K562 (cell line): ENCODE measurements at regions not wholly inside any gene's neighbourhood (a gene's known extent, or its start where the extent isn't known, plus 50 kb on each side); places are given as distances from the start of the nearest gene placed in this dataset.

Experiments
- FOXK2 ChIP-seq, 2 experiments: fragments of 450-650 bp; IDR thresholded peaks in 1 of 2; conservative IDR thresholded peaks in 1 of 2; 2 replicates each; pipeline ENCODE4 v1.6.1; 2016; ENCODE audit warnings: low read depth in 2 of 2, mild to moderate bottlenecking in 1 of 2
- HCFC1 ChIP-seq: IDR thresholded peaks from 2 replicates; pipeline ENCODE4 v1.6.1; 2012; ENCODE audit warnings: low read depth, low read length, improper control_type of control experiment
- NR3C1 ChIP-seq: sonication (generic); formaldehyde crosslinking; IDR thresholded peaks from 2 replicates; pipeline ENCODE4 v1.8.1; 2022; ENCODE audit warnings: missing genetic modification reagents
- POLR2A ChIP-seq: fragments of 450-650 bp; conservative IDR thresholded peaks from 2 replicates; pipeline ENCODE4 v1.6.1; 2016
- SMARCC2 ChIP-seq: fragments of 450-650 bp; IDR thresholded peaks from 2 replicates; pipeline ENCODE4 v1.6.1; 2017; ENCODE audit warnings: antibody characterized with exemption, moderate library complexity, mild to moderate bottlenecking, low read depth
- SPI1 ChIP-seq: IDR thresholded peaks from 2 replicates; pipeline ENCODE4 v1.6.1; 2011; ENCODE audit warnings: low read depth, low read length, control low read depth, borderline replicate concordance
- ZNF140 ChIP-seq: fragments of 250-450 bp; sonication (Bioruptor Pico); IDR thresholded peaks from 2 replicates; pipeline ENCODE4 v1.8.0; 2021; ENCODE audit warnings: moderate library complexity, mild to moderate bottlenecking, inconsistent platforms
- ZNF197 ChIP-seq: fragments of 200-800 bp; sonication (Bioruptor generic); IDR thresholded peaks from 2 replicates; pipeline ENCODE4 v1.6.1; 2016; ENCODE audit warnings: low read depth, missing genetic modification characterization, missing compliant biosample characterization
- TF ChIP-seq, protein P1 (sequence below), 3 experiments: IDR thresholded peaks in 2 of 3; conservative IDR thresholded peaks in 1 of 3; 2 replicates each; pipeline ENCODE4 v1.5.1; 2011 to 2012; ENCODE audit warnings: low read length in 3 of 3, mild to moderate bottlenecking in 3 of 3, control low read depth in 2 of 3, improper control_type of control experiment in 1 of 3, inconsistent platforms in 1 of 3, low read depth in 1 of 3, mixed read lengths in 1 of 3, moderate library complexity in 1 of 3; ENCODE audit not compliant: insufficient read depth in 2 of 3
- TF ChIP-seq, protein P2 (sequence below): sonication (generic); formaldehyde crosslinking; IDR thresholded peaks from 2 replicates; pipeline ENCODE4 v1.8.1; 2022; ENCODE audit warnings: missing genetic modification reagents
- TF ChIP-seq, protein P3 (sequence below): fragments of 450-650 bp; IDR thresholded peaks from 2 replicates; pipeline ENCODE4 v1.7.1; 2018; ENCODE audit warnings: mild to moderate bottlenecking, low read depth; ENCODE audit not compliant: partially characterized antibody
- TF ChIP-seq, protein P4 (sequence below), 2 experiments: fragments of 450-650 bp; formaldehyde crosslinking in 1 of 2; IDR thresholded peaks; 2 replicates each; pipeline versions ENCODE4 v1.4.0 to v1.6.1; 2014 to 2020; ENCODE audit warnings: mild to moderate bottlenecking in 2 of 2, borderline replicate concordance in 1 of 2, low read depth in 1 of 2

DNA sequence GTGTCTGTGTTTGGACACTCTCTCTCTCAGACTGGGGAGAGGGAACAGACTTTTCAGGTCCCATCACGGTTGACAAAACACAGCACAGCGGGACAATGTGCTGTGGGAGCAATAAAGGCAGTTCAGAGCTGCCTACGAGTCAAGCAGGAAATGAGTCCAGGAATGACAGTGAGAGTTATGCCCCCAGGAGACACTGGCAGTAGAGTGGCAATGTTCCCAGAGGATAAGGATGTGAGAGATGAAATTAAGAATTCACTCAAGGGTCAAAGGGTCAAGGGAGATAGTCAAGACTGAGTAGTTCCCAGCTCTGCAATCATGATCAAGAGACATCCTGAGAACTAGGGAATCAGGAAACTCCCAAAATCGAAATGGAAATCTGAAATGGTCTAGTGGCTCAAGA, 156.1 kb downstream of the LURAP1L start:
- TF ChIP-seq POLR2A (no peak), FOXK2 (conservative IDR thresholded peaks at IDR 0.05 in 1 of 2, IDR thresholded peaks at IDR 0.05 in 1 of 2; ENCODE audit: low read depth in 2 of 2) (no peak), NR3C1 (CRISPR knock-in tag) (no peak), HCFC1 (no peak), SMARCC2 (no peak), SPI1 (no peak), ZNF140 (CRISPR knock-in tag) (no peak), ZNF197 (CRISPR knock-in tag) (no peak)
- TF ChIP-seq, protein P1, sequence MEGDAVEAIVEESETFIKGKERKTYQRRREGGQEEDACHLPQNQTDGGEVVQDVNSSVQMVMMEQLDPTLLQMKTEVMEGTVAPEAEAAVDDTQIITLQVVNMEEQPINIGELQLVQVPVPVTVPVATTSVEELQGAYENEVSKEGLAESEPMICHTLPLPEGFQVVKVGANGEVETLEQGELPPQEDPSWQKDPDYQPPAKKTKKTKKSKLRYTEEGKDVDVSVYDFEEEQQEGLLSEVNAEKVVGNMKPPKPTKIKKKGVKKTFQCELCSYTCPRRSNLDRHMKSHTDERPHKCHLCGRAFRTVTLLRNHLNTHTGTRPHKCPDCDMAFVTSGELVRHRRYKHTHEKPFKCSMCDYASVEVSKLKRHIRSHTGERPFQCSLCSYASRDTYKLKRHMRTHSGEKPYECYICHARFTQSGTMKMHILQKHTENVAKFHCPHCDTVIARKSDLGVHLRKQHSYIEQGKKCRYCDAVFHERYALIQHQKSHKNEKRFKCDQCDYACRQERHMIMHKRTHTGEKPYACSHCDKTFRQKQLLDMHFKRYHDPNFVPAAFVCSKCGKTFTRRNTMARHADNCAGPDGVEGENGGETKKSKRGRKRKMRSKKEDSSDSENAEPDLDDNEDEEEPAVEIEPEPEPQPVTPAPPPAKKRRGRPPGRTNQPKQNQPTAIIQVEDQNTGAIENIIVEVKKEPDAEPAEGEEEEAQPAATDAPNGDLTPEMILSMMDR (IDR thresholded peaks at IDR 0.05 in 2 of 3, conservative IDR thresholded peaks at IDR 0.05 in 1 of 3; ENCODE audit: insufficient read depth in 2 of 3, low read depth in 1 of 3, low read length in 3 of 3): no peak
- TF ChIP-seq, protein P2, sequence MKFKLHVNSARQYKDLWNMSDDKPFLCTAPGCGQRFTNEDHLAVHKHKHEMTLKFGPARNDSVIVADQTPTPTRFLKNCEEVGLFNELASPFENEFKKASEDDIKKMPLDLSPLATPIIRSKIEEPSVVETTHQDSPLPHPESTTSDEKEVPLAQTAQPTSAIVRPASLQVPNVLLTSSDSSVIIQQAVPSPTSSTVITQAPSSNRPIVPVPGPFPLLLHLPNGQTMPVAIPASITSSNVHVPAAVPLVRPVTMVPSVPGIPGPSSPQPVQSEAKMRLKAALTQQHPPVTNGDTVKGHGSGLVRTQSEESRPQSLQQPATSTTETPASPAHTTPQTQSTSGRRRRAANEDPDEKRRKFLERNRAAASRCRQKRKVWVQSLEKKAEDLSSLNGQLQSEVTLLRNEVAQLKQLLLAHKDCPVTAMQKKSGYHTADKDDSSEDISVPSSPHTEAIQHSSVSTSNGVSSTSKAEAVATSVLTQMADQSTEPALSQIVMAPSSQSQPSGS: no peak
- TF ChIP-seq, protein P3, sequence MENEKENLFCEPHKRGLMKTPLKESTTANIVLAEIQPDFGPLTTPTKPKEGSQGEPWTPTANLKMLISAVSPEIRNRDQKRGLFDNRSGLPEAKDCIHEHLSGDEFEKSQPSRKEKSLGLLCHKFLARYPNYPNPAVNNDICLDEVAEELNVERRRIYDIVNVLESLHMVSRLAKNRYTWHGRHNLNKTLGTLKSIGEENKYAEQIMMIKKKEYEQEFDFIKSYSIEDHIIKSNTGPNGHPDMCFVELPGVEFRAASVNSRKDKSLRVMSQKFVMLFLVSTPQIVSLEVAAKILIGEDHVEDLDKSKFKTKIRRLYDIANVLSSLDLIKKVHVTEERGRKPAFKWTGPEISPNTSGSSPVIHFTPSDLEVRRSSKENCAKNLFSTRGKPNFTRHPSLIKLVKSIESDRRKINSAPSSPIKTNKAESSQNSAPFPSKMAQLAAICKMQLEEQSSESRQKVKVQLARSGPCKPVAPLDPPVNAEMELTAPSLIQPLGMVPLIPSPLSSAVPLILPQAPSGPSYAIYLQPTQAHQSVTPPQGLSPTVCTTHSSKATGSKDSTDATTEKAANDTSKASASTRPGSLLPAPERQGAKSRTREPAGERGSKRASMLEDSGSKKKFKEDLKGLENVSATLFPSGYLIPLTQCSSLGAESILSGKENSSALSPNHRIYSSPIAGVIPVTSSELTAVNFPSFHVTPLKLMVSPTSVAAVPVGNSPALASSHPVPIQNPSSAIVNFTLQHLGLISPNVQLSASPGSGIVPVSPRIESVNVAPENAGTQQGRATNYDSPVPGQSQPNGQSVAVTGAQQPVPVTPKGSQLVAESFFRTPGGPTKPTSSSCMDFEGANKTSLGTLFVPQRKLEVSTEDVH: no peak
- TF ChIP-seq, protein P4, sequence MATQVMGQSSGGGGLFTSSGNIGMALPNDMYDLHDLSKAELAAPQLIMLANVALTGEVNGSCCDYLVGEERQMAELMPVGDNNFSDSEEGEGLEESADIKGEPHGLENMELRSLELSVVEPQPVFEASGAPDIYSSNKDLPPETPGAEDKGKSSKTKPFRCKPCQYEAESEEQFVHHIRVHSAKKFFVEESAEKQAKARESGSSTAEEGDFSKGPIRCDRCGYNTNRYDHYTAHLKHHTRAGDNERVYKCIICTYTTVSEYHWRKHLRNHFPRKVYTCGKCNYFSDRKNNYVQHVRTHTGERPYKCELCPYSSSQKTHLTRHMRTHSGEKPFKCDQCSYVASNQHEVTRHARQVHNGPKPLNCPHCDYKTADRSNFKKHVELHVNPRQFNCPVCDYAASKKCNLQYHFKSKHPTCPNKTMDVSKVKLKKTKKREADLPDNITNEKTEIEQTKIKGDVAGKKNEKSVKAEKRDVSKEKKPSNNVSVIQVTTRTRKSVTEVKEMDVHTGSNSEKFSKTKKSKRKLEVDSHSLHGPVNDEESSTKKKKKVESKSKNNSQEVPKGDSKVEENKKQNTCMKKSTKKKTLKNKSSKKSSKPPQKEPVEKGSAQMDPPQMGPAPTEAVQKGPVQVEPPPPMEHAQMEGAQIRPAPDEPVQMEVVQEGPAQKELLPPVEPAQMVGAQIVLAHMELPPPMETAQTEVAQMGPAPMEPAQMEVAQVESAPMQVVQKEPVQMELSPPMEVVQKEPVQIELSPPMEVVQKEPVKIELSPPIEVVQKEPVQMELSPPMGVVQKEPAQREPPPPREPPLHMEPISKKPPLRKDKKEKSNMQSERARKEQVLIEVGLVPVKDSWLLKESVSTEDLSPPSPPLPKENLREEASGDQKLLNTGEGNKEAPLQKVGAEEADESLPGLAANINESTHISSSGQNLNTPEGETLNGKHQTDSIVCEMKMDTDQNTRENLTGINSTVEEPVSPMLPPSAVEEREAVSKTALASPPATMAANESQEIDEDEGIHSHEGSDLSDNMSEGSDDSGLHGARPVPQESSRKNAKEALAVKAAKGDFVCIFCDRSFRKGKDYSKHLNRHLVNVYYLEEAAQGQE (IDR thresholded peaks at IDR 0.05; ENCODE audit: borderline replicate concordance): no peak
- TF ChIP-seq, protein P4 (CRISPR knock-in tag; IDR thresholded peaks at IDR 0.05; ENCODE audit: low read depth): no peak
